RWPE2 (cell line): ENCODE measurements at regions not wholly inside any gene's neighbourhood (a gene's known extent, or its start where the extent isn't known, plus 50 kb on each side); places are given as distances from the start of the nearest gene placed in this dataset.

Experiments
- ATAC-seq: fragments of 200-7000 bp; cut with Tn5 transposase; 3 replicates; pipeline ENCODE4 v1.9.1; 2021; ENCODE audit warnings: low read depth
- DNase-seq: peaks from one replicate; pipeline ENCODE4 v3.0.0-alpha.2; 2020; ENCODE audit warnings: low spot score
- H3K27ac ChIP-seq: fragments of 450-650 bp; 2 replicates; pipeline ENCODE4 v1.5.1; 2017; ENCODE audit warnings: mild to moderate bottlenecking; ENCODE audit not compliant: poor library complexity, severe bottlenecking
- H3K27me3 ChIP-seq: fragments of 250-450 bp; sonication (Bioruptor Pico); 2 replicates; pipeline ENCODE4 v1.5.1; 2021; ENCODE audit warnings: mild to moderate bottlenecking, moderate library complexity; ENCODE audit not compliant: insufficient read depth, poor library complexity, severe bottlenecking
- H3K36me3 ChIP-seq: fragments of 250-450 bp; sonication (Bioruptor Pico); 2 replicates; pipeline ENCODE4 v1.5.1; 2020; ENCODE audit warnings: low read depth, mild to moderate bottlenecking, moderate library complexity
- H3K4me1 ChIP-seq: fragments of 250-450 bp; sonication (Bioruptor Pico); 2 replicates; pipeline ENCODE4 v1.5.1; 2021; ENCODE audit warnings: mild to moderate bottlenecking, moderate library complexity; ENCODE audit not compliant: insufficient read depth, poor library complexity, severe bottlenecking
- H3K4me3 ChIP-seq: fragments of 250-450 bp; sonication (Bioruptor Pico); 2 replicates; pipeline ENCODE4 v1.5.1; 2021; ENCODE audit warnings: mild to moderate bottlenecking, moderate library complexity; ENCODE audit not compliant: severe bottlenecking
- H3K9me3 ChIP-seq: fragments of 250-450 bp; sonication (Bioruptor Pico); 2 replicates; pipeline ENCODE4 v1.5.1; 2021; ENCODE audit warnings: mild to moderate bottlenecking, moderate library complexity; ENCODE audit not compliant: severe bottlenecking
- CTCF ChIP-seq: fragments of 450-650 bp; IDR thresholded peaks from one replicate; pipeline ENCODE4 v1.5.1; 2017; ENCODE audit warnings: mild to moderate bottlenecking, moderate library complexity; ENCODE audit not compliant: poor library complexity, severe bottlenecking

- Histone ChIP-seq H3K4me3 (no peak overlapping the region), H3K27me3 (peaks cover 9% of the 10 kb centered on the region), H3K36me3 (no peaks in the 10 kb centered on the region), H3K27ac (no peak overlapping the region), H3K4me1 (no peaks in the 10 kb centered on the region), H3K9me3 (no peaks in the 10 kb centered on the region)
- ATAC-seq (peak; percentile 88), DNase-seq (no peak)
- TF ChIP-seq CTCF, result peak; percentile 88
Observed at GRCh38 chr5:152505442-152506042, 100.5 kb upstream of the NMUR2 start.

DNA sequence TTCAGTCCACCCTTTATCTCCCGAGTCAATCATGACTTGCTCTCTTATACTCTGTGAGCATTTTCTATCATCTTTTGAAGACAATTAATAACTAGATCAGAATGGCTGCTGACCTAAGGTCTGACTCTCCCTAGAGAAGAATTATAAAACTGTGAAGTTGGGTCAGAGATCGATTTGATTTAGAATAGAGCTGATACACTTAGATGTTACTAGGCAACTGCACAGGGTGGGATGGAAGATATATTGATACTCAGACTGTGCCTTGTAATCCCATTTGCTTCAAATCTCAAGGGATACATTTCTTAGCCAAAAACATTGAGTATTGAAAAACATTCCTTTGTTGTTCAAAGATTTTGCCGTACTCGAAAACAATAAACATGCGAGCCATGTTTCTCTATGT, 106.0 kb upstream of the NMUR2 start:
- H3K4me1 ChIP-seq, result no peaks in the 10 kb centered on the region
- no peak for ATAC-seq
- H3K27ac ChIP-seq, result no peak overlapping the region
- H3K27me3 ChIP-seq, result peaks cover 9% of the 10 kb centered on the region
- H3K36me3 ChIP-seq, result no peaks in the 10 kb centered on the region
- DNase-seq, result no peak
- no peak for TF ChIP-seq CTCF
- H3K9me3 ChIP-seq, result no peaks in the 10 kb centered on the region
- H3K4me3 ChIP-seq, result no peak overlapping the region

DNA sequence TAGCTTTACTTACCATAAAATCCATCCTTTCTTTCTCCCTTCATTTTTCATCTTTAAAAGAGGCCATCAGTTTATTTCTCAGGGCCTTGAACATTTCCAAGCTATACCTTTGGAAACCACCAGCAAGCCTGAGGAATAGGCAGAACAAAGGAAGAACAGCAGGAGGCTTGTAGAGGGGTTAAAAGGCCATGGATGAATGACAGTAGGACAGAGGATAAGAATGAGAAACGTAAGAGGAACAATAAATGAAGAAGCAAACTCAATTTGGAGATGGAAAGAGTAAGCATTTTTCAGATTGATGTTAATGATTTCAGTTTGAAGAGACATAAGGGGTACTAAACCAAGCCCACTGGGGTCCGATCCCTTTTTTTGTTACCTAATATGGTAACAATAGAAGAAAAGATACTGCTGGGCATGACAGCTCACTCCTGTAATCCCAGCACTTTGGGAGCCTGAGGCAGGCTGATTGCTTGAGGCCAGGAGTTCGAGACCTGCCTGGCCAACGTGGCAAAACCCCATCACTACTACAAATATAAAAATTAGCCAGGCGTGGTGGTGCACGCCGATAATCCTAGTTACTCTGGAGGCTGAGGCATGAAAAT, 106.6 kb upstream of the NMUR2 start:
- H3K4me1 ChIP-seq, result no peaks in the 10 kb centered on the region
- H3K27ac ChIP-seq, result no peak overlapping the region
- no peaks in the 10 kb centered on the region for H3K36me3 ChIP-seq
- no peak overlapping the region for H3K4me3 ChIP-seq
- no peak for DNase-seq
- H3K9me3 ChIP-seq, result no peaks in the 10 kb centered on the region
- H3K27me3 ChIP-seq, result peaks cover 9% of the 10 kb centered on the region
- no peak for ATAC-seq
- no peak for TF ChIP-seq CTCF

GRCh38 chr5:152514827-152515397, 109.8 kb upstream of the NMUR2 start:
- H3K36me3 ChIP-seq, result no peaks in the 10 kb centered on the region
- H3K4me1 ChIP-seq, result no peaks in the 10 kb centered on the region
- peak; percentile 84 for TF ChIP-seq CTCF
- no peak for ATAC-seq
- no peak overlapping the region for H3K4me3 ChIP-seq
- H3K27ac ChIP-seq, result no peak overlapping the region
- peaks cover 6% of the 10 kb centered on the region for H3K27me3 ChIP-seq
- no peak for DNase-seq
- H3K9me3 ChIP-seq, result no peaks in the 10 kb centered on the region

- no peak for TF ChIP-seq CTCF
Observed at GRCh38 chr5:152523964-152524363, 118.9 kb upstream of the NMUR2 start.

More at GRCh38 chr5:152523964-152524363, 118.9 kb upstream of the NMUR2 start:
- Histone ChIP-seq H3K9me3 (no peaks in the 10 kb centered on the region), H3K4me3 (no peak overlapping the region), H3K36me3 (no peaks in the 10 kb centered on the region), H3K27ac (no peak overlapping the region), H3K4me1 (no peaks in the 10 kb centered on the region), H3K27me3 (no peaks in the 10 kb centered on the region)
- DNase-seq (no peak), ATAC-seq (no peak)
